Medulla oblongata (tissue), 1 donor: ENCODE measurements at regions not wholly inside any gene's neighbourhood (a gene's known extent, or its start where the extent isn't known, plus 50 kb on each side); places are given as distances from the start of the nearest gene placed in this dataset.
"Not testable (repeated sequence)": the region's sequence is repeated elsewhere in the genome, so short reads cannot be mapped to it uniquely, and the experiment has no call there.

Experiments used
- DNase-seq: peaks from one replicate; pipeline ENCODE4 v3.0.0-alpha.2; 2015; ENCODE audit errors: extremely low spot score

GRCh38 chr15:96582473-96582872 is 252.0 kb downstream of the NR2F2 start:
- DNase-seq = no peak

GRCh38 chr15:96583671-96584070 is 253.2 kb downstream of the NR2F2 start:
- DNase-seq = no peak

GRCh38 chr15:96585484-96586386 is 255.2 kb downstream of the NR2F2 start:
- no peak for DNase-seq

- DNase-seq = peak; percentile 10
Measured at GRCh38 chr15:96586901-96587300, 256.4 kb downstream of the NR2F2 start.

- no peak for DNase-seq
Measured at GRCh38 chr15:96589864-96590263, 259.4 kb downstream of the NR2F2 start.

GRCh38 chr15:96593735-96594134 is 263.2 kb downstream of the NR2F2 start:
- DNase-seq = no peak

GRCh38 chr15:96595951-96596350 is 265.5 kb downstream of the NR2F2 start:
- DNase-seq = no peak

GRCh38 chr15:96598514-96598913 is 268.0 kb downstream of the NR2F2 start:
- no peak for DNase-seq

- no peak for DNase-seq
Measured at GRCh38 chr15:96599268-96599667, 268.8 kb downstream of the NR2F2 start.

- DNase-seq = no peak
Measured at GRCh38 chr15:96600350-96600749, 269.9 kb downstream of the NR2F2 start.

- no peak for DNase-seq
Measured at GRCh38 chr15:96606617-96607016, 276.1 kb downstream of the NR2F2 start.

- no peak for DNase-seq
Measured at GRCh38 chr15:96610757-96611156, 280.3 kb downstream of the NR2F2 start.

- DNase-seq = no peak
Measured at GRCh38 chr15:96612917-96613316, 282.4 kb downstream of the NR2F2 start.

GRCh38 chr15:96619174-96619573 is 288.7 kb downstream of the NR2F2 start:
- DNase-seq = no peak

GRCh38 chr15:96622714-96623113 is 292.2 kb downstream of the NR2F2 start:
- no peak for DNase-seq

GRCh38 chr15:96625256-96625655 is 294.8 kb downstream of the NR2F2 start:
- DNase-seq = no peak

- DNase-seq = no peak
Measured at GRCh38 chr15:96627031-96627568, 296.6 kb downstream of the NR2F2 start.

- peak; percentile 34 for DNase-seq
Measured at GRCh38 chr15:96629511-96629910, 299.0 kb downstream of the NR2F2 start.

- DNase-seq = no peak
Measured at GRCh38 chr15:96638793-96639192, 308.3 kb downstream of the NR2F2 start.

GRCh38 chr15:96645796-96646195 is 315.3 kb downstream of the NR2F2 start:
- no peak for DNase-seq

GRCh38 chr15:96648866-96649265 is 318.4 kb downstream of the NR2F2 start:
- no peak for DNase-seq

GRCh38 chr15:96657096-96657495 is 326.6 kb downstream of the NR2F2 start:
- DNase-seq = no peak

GRCh38 chr15:96666979-96667378 is 336.5 kb downstream of the NR2F2 start:
- not testable (repeated sequence) for DNase-seq
